MM.1S (cell line): ENCODE measurements at regions not wholly inside any gene's neighbourhood (a gene's known extent, or its start where the extent isn't known, plus 50 kb on each side); places are given as distances from the start of the nearest gene placed in this dataset.

Experiments
- DNase-seq: peaks from one replicate; pipeline ENCODE4 v3.0.0-alpha.2; 2015
- H2AFZ ChIP-seq: fragments of 300-600 bp; sonication (generic); 2 replicates; pipeline ENCODE4 v1.6.0; 2016; ENCODE audit warnings: antibody characterized with exemption, low read length
- H3F3A ChIP-seq: fragments of 300-600 bp; sonication (generic); 2 replicates; pipeline ENCODE4 v1.6.1; 2016; ENCODE audit warnings: mild to moderate bottlenecking, antibody characterized with exemption, low read length, moderate library complexity, mixed read lengths; ENCODE audit not compliant: insufficient read depth
- H3K27ac ChIP-seq: fragments of 300-600 bp; sonication (generic); 2 replicates; pipeline ENCODE4 v1.5.1; 2016; ENCODE audit warnings: mild to moderate bottlenecking, low read length
- H3K27me3 ChIP-seq: fragments of 300-600 bp; sonication (generic); replicated peaks from 2 replicates; pipeline ENCODE4 v1.6.0; 2016; ENCODE audit warnings: low read length; ENCODE audit not compliant: insufficient read depth
- H3K36me3 ChIP-seq: fragments of 300-600 bp; sonication (generic); replicated peaks from 2 replicates; pipeline ENCODE4 v1.6.1; 2016; ENCODE audit warnings: mild to moderate bottlenecking, low read length, mixed read lengths; ENCODE audit not compliant: insufficient read depth
- H3K4me1 ChIP-seq: fragments of 300-600 bp; sonication (generic); 2 replicates; pipeline ENCODE4 v1.6.1; 2016; ENCODE audit warnings: low read length, mixed read lengths
- H3K4me2 ChIP-seq: fragments of 300-600 bp; sonication (generic); 2 replicates; pipeline ENCODE4 v1.6.0; 2016; ENCODE audit warnings: low read depth, low read length
- H3K4me3 ChIP-seq: fragments of 300-600 bp; sonication (generic); 2 replicates; pipeline ENCODE4 v1.5.1; 2016; ENCODE audit warnings: low read length, mixed read lengths
- H3K79me2 ChIP-seq: fragments of 300-600 bp; sonication (generic); 2 replicates; pipeline ENCODE4 v1.6.1; 2016; ENCODE audit warnings: mixed run types, low read length, mixed read lengths
- H3K9ac ChIP-seq: fragments of 300-600 bp; sonication (generic); 2 replicates; pipeline ENCODE4 v1.6.1; 2016; ENCODE audit warnings: low read length, mixed read lengths
- H3K9me2 ChIP-seq: fragments of 300-600 bp; sonication (generic); replicated peaks from 2 replicates; pipeline ENCODE4 v1.6.1; 2016; ENCODE audit warnings: mild to moderate bottlenecking, low read length, mixed read lengths; ENCODE audit not compliant: insufficient read depth
- H3K9me3 ChIP-seq: fragments of 300-600 bp; sonication (generic); replicated peaks from 2 replicates; pipeline ENCODE4 v1.6.1; 2016; ENCODE audit warnings: mild to moderate bottlenecking, low read length, mixed read lengths; ENCODE audit not compliant: insufficient read depth
- H4K20me1 ChIP-seq: fragments of 300-600 bp; sonication (generic); 2 replicates; pipeline ENCODE4 v1.6.1; 2016; ENCODE audit warnings: mild to moderate bottlenecking, low read length, moderate library complexity, mixed read lengths; ENCODE audit not compliant: insufficient read depth
- EZH2 ChIP-seq: fragments of 300-600 bp; sonication (generic); optimal IDR thresholded peaks from 2 replicates; pipeline ENCODE3; 2017; ENCODE audit warnings: low read depth, mild to moderate bottlenecking, antibody characterized with exemption, low read length, mixed read lengths
- EZH2phosphoT487 ChIP-seq: fragments of 300-600 bp; sonication (generic); IDR thresholded peaks from 2 replicates; pipeline ENCODE4 v1.6.1; 2018; ENCODE audit warnings: antibody characterized with exemption, low read length
- TF ChIP-seq, protein P1 (sequence below): fragments of 300-600 bp; sonication (generic); IDR thresholded peaks from 2 replicates; pipeline ENCODE4 v1.5.1; 2016; ENCODE audit warnings: antibody characterized with exemption, low read length, mixed read lengths

DNA sequence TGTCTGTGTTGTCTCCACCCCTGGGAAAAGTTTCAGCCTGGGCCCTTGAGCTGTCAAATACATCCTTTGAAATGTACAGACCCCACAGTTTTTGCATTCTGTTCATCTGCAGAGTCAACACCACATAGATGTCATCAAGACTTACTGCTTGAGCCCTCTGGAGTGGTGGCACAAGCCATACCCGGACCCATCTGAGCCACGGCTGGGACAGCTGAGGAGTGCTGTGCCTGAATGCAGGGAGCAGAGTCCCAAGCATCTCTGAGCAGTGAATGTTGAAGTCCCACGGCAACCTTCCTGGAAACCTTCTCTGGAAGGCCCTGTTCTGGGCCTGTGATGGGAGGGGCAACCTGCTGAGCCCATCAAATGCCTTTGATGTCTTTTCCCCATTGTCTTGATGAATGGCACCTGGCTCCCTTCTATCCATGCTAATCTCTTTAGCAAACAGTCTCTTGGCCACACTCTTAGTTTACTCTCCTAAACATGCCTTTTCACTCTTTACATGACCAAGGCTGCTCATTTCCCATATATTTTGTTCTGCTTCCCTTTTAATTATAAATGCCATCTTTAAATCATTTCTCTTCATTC is 92.5 kb downstream of the ATPSCKMT start:
- TF ChIP-seq, protein P1, sequence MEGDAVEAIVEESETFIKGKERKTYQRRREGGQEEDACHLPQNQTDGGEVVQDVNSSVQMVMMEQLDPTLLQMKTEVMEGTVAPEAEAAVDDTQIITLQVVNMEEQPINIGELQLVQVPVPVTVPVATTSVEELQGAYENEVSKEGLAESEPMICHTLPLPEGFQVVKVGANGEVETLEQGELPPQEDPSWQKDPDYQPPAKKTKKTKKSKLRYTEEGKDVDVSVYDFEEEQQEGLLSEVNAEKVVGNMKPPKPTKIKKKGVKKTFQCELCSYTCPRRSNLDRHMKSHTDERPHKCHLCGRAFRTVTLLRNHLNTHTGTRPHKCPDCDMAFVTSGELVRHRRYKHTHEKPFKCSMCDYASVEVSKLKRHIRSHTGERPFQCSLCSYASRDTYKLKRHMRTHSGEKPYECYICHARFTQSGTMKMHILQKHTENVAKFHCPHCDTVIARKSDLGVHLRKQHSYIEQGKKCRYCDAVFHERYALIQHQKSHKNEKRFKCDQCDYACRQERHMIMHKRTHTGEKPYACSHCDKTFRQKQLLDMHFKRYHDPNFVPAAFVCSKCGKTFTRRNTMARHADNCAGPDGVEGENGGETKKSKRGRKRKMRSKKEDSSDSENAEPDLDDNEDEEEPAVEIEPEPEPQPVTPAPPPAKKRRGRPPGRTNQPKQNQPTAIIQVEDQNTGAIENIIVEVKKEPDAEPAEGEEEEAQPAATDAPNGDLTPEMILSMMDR: no peak
- TF ChIP-seq EZH2phosphoT487 (no peak), EZH2 (no peak)
- no peak for DNase-seq
- no peaks in the 10 kb centered on the region for H3K36me3 ChIP-seq

DNA sequence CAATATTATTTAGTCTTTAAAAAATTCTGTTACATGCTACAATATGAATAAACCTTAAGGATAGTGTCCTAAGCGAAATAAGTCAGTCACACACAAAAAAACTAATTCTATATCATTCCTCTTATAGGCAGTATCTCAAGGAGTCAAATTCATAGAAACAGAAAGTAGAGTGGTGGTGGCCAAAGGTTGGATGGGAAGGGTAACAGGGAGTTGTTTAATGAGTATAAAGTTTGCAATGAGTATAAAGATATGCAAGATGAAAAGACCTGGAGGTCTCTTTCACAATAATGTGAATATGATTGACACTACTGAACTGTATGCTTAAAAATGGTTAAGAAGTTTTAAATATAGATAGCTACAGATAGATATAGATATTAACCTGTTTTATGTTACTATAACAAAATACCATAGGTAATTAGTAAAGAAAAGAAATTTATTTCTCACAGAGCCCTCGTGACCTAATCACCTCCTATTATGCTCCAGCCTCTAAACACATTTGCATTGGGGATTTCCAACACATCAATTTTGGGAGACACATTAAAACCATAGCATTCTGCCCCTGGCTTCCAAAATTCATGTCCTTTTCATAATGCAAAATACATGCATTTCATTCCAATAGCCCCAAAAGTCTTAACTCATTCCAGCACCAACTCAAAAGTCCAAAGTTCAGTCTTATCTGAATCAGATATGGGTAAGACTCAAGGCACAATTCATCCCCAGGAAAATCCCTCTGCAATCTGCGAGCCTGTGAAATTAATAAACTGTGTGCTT is 93.6 kb downstream of the ATPSCKMT start:
- H3K9ac ChIP-seq: no peak overlapping the region
- no peaks in the 10 kb centered on the region for H3K4me1 ChIP-seq
- H3K79me2 ChIP-seq: no peaks in the 10 kb centered on the region
- H3K27me3 ChIP-seq: no peaks in the 10 kb centered on the region
- no peak overlapping the region for H3K27ac ChIP-seq
- no peak for DNase-seq
- no peak overlapping the region for H2AFZ ChIP-seq
- H3K4me2 ChIP-seq: no peak overlapping the region
- H3K4me3 ChIP-seq: no peak overlapping the region
- TF ChIP-seq EZH2phosphoT487: no peak
- TF ChIP-seq, protein P1: no peak
- no peak for TF ChIP-seq EZH2
- no peaks in the 10 kb centered on the region for H4K20me1 ChIP-seq
- H3K9me2 ChIP-seq: no peaks in the 10 kb centered on the region
- no peaks in the 10 kb centered on the region for H3K36me3 ChIP-seq
- H3F3A ChIP-seq: no peaks in the 10 kb centered on the region
- H3K9me3 ChIP-seq: no peaks in the 10 kb centered on the region

More for the DNA sequence above, 92.5 kb downstream of the ATPSCKMT start:
- Histone ChIP-seq H3K79me2 (no peaks in the 10 kb centered on the region), H3K27me3 (no peaks in the 10 kb centered on the region), H3K9me2 (no peaks in the 10 kb centered on the region), H3K4me3 (no peak overlapping the region), H3F3A (no peaks in the 10 kb centered on the region), H3K27ac (no peak overlapping the region), H2AFZ (no peak overlapping the region), H3K9me3 (no peaks in the 10 kb centered on the region), H3K4me2 (no peak overlapping the region), H3K9ac (no peak overlapping the region), H4K20me1 (no peaks in the 10 kb centered on the region), H3K4me1 (no peaks in the 10 kb centered on the region)

DNA sequence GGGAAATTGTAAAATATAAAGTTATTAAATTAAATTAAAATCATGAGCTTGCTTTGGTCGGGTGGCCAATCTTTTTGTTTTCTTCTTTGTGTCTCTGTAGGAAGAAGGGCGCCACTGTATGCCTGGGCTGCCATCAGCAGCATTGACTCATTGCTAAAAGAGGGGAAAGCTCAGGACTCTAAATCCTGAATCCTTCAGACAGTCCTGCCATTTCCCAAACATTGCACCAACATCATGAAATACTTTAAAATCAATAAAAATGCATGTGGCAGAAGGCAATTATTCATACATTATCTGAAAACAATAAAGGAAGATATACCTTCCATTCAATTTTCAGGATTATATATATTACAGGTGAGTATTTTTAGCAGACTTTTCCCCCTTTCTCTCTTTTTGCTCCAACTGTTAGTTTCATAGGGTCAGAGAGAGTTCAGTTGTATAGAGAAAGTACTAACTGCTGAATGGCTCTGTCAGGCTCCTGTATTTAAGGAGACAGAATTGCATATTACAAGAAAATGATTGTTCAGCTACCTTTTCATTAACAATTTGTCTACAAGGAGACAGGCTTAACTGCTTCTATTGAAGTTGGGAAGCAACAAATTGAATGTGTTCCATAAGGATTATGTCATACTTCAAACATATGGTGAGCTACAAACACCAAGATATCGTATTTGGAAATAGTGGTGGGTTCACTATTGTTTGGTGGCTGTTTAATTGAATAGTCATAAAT is 95.7 kb downstream of the ATPSCKMT start:
- Histone ChIP-seq H3K27me3 (no peaks in the 10 kb centered on the region), H3K9me3 (no peaks in the 10 kb centered on the region), H3F3A (no peaks in the 10 kb centered on the region), H3K27ac (no peak overlapping the region), H3K4me1 (no peaks in the 10 kb centered on the region), H3K4me2 (no peak overlapping the region), H3K9ac (no peak overlapping the region), H3K79me2 (no peaks in the 10 kb centered on the region), H2AFZ (no peak overlapping the region), H3K4me3 (no peak overlapping the region), H4K20me1 (no peaks in the 10 kb centered on the region), H3K36me3 (no peaks in the 10 kb centered on the region), H3K9me2 (no peaks in the 10 kb centered on the region)
- TF ChIP-seq, protein P1: no peak
- no peak for TF ChIP-seq EZH2
- TF ChIP-seq EZH2phosphoT487: no peak
- DNase-seq: no peak
